ENCODE measurements at regions not wholly inside any gene's neighbourhood (a gene's known extent, or its start where the extent isn't known, plus 50 kb on each side); places are given as distances from the start of the nearest gene placed in this dataset.

GRCh38 chr5:163385271-163385670 is 52.1 kb upstream of the CCNG1 start:
- TF ChIP-seq EZH2 (IDR thresholded peaks at IDR 0.05; ENCODE audit: low read depth, unreplicated experiment) (no peak), CTCF (conservative IDR thresholded peaks at IDR 0.05; ENCODE audit: low read depth in 2 of 2) (no peak)

Data from GM23338 (cell line).